ENCODE measurements at regions not wholly inside any gene's neighbourhood (a gene's known extent, or its start where the extent isn't known, plus 50 kb on each side); places are given as distances from the start of the nearest gene placed in this dataset.

DNA sequence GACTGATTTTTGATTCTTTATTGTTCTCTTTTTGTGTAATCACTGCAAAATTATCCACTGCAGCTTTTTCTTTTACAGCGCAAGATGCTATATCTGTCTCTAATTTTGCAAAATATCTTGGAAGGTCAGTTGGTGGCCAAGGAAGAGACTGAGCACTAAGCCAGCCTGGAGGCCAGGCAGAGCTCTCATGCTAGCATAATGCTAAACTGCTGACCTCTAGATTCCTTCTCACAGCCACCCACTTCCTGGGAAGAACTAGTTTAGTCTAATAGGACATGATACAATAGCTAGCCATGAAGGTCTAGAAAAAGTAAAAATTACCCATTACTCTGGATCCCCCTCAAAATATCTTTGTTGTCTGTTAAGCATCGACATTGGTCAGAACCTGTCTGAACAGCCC, 227.2 kb upstream of the ARHGAP20 start:
- no peaks in the 10 kb centered on the region for H3K27me3 Mint-ChIP-seq
- no peaks in the 10 kb centered on the region for H3K9me3 Mint-ChIP-seq
- no peaks in the 10 kb centered on the region for H3K4me1 Mint-ChIP-seq
- no peak overlapping the region for H3K4me3 Mint-ChIP-seq
- H3K36me3 Mint-ChIP-seq: no peaks in the 10 kb centered on the region
- no peak overlapping the region for H3K27ac Mint-ChIP-seq
- DNase-seq: no peak

DNA sequence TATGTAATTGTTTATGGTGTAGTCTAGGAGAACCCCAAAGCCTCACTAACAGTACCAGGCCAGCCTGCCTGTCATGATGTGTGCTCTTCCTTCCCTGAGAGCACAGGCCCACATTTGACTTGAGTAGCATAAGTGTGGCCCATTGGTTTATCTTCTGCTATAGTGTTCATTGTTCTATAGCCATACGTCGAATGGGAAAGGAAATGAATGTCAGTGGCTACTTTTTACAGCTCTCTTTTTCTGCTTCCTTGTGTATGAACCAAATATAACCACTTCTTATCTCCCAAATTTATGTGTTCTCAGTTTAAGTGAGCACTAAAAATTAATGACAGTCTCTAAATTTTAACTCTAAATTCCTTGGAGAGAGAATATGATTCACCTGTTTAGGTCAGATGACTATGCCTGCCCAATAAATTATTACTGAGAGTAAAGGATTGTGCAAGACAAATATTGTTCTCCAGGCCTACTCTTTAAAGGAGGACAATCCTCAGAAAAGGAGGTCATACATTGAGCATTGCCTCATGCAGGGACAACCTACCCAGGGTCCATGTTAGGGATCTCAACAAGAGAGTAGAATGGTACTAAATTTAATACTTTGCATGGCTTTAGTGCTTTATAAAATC, 222.9 kb upstream of the ARHGAP20 start:
- H3K4me1 Mint-ChIP-seq: no peaks in the 10 kb centered on the region
- H3K27ac Mint-ChIP-seq: no peak overlapping the region
- H3K36me3 Mint-ChIP-seq: no peaks in the 10 kb centered on the region
- DNase-seq: no peak
- H3K9me3 Mint-ChIP-seq: no peaks in the 10 kb centered on the region
- no peak overlapping the region for H3K4me3 Mint-ChIP-seq
- no peaks in the 10 kb centered on the region for H3K27me3 Mint-ChIP-seq

DNA sequence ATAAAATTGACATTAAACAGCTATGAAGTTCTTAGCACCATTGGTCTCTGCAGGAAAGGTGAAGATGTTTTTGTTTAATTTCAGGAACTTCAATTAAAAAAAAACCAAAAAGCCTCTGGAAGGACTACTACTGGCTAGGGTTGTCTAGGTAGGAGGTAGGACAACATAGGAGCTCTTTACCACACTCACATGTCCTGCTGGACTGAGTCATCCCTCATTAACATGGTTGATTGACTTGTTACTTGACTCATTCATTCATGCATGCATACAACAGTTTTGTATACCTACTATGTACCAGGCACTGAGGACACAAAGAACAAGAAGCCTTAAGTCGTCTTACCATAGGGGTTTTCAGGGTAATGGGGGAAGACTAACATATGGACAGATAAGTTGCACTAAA, 216.9 kb upstream of the ARHGAP20 start:
- no peaks in the 10 kb centered on the region for H3K4me1 Mint-ChIP-seq
- no peaks in the 10 kb centered on the region for H3K9me3 Mint-ChIP-seq
- H3K4me3 Mint-ChIP-seq: no peak overlapping the region
- H3K27ac Mint-ChIP-seq: no peak overlapping the region
- H3K36me3 Mint-ChIP-seq: no peaks in the 10 kb centered on the region
- no peaks in the 10 kb centered on the region for H3K27me3 Mint-ChIP-seq
- DNase-seq: no peak

DNA sequence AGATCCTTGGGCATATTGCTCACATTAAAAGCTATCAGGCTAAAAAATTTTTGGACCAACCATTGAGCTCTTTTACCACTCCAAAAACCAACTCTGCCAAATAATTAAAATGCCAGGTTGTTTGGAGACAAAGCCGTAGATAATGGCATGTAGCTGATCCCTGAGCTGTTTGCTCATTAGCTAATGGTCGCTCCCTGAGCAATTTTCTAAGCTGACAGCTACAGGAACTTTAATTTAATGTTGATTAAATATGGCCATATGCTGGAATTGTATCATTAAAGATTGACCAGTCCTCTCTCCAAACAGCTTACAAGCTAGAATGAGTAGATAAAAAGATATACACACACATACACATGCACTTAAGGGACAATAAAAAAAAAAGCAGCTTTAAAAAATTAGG, 216.2 kb upstream of the ARHGAP20 start:
- Mint-ChIP-seq H3K4me1 (no peaks in the 10 kb centered on the region), H3K9me3 (no peaks in the 10 kb centered on the region), H3K27me3 (no peaks in the 10 kb centered on the region), H3K4me3 (no peak overlapping the region), H3K36me3 (no peaks in the 10 kb centered on the region), H3K27ac (no peak overlapping the region)
- no peak for DNase-seq

DNA sequence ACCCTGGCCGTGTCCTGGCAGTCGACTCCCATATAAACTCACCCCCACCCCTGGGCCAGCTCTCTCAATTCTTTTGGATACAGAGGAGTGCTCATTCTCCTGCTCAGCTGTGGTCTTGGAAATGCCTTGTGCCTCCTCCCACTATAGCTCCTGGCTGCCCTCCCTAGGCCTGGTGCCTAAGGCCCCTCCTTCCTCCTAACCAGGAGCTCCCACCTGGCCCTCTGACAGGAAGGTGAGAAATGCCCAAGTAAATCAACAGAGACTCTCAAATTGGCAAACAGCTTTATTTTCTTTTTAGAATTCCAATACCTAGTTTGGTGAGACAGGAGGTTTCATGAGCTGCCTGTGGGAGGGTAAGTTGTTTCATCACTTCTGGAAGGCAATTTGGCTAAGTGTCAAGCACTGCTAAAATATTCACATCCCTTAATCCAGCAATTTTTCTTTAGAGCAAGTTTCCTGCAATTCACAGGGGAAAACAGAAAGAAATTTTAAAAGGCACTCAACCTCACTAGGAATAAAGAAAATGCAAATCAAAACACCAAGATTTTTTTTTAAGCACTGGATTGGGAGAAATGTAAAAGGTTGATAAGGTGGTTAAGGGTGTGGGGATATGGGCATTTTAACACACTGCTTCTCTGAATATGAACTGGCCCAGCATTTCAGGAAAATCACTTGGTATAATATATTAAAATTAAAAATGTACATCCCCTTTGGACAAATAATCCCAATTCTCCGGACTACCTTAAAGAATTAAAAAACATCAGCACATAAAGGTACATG, 209.7 kb upstream of the ARHGAP20 start:
- Mint-ChIP-seq H3K4me1 (peaks cover 3% of the 10 kb centered on the region), H3K4me3 (no peak overlapping the region), H3K27ac (no peak overlapping the region), H3K27me3 (no peaks in the 10 kb centered on the region), H3K9me3 (peaks cover 2% of the 10 kb centered on the region), H3K36me3 (no peaks in the 10 kb centered on the region)
- DNase-seq: no peak

DNA sequence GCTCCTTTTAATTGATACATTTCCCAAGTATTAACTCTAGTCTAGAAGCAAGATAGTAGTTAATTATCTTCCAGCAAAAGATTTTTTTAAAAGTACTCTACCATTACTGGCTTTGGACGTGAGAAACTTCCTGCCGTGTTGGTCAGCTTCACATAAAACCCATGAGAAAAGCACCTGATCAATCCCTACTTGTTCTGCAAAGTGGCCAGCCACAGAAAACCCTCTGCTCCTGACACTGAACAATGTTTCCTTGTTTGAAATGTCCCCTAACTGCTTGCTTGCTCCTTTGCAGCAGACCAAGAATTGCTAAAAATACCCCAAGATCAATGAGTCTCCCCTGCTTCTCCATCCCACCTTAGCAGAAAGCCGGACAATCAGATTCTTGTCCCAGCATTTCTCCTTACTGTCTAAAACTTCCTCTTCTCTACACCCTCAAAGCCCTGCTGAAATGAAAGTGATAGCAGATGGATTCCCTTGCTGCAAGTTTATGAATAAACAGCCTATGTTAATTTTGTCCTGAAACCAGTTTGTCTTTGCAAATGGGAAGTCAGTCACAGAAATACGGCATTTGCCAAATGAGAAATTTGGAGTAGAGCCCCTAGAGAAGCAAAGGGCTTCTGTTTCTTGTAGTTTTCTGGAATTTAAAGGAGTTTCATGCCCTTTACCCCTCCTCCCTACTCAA, 207.1 kb upstream of the ARHGAP20 start:
- peak overlapping the region; percentile 10 for H3K27ac Mint-ChIP-seq
- H3K36me3 Mint-ChIP-seq: no peaks in the 10 kb centered on the region
- DNase-seq: no peak
- H3K4me1 Mint-ChIP-seq: peaks cover 3% of the 10 kb centered on the region
- H3K9me3 Mint-ChIP-seq: peaks cover 7% of the 10 kb centered on the region
- no peak overlapping the region for H3K4me3 Mint-ChIP-seq
- no peaks in the 10 kb centered on the region for H3K27me3 Mint-ChIP-seq

DNA sequence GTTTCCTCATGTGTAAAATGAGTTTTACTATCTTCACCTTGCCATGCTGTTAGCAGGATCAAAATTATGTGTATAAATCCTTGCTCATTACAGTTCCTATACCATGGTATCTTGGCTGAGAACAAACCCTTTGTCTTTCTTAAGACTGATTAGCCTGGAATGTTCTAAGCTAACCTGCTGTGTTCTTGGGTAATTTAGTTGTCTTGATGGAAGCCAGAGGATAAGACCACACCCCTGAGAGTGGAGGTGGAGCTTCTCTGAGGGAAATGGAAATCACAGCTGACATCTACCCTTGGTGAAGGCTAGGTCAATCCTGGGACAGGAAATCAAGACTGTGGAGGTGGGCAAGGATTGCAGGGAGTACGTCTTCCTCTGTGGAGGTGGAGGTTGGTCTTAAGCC, 206.1 kb upstream of the ARHGAP20 start:
- DNase-seq: no peak
- H3K4me1 Mint-ChIP-seq: peaks cover 3% of the 10 kb centered on the region
- no peak overlapping the region for H3K27ac Mint-ChIP-seq
- no peak overlapping the region for H3K4me3 Mint-ChIP-seq
- no peaks in the 10 kb centered on the region for H3K27me3 Mint-ChIP-seq
- H3K9me3 Mint-ChIP-seq: peaks cover 7% of the 10 kb centered on the region
- no peaks in the 10 kb centered on the region for H3K36me3 Mint-ChIP-seq

DNA sequence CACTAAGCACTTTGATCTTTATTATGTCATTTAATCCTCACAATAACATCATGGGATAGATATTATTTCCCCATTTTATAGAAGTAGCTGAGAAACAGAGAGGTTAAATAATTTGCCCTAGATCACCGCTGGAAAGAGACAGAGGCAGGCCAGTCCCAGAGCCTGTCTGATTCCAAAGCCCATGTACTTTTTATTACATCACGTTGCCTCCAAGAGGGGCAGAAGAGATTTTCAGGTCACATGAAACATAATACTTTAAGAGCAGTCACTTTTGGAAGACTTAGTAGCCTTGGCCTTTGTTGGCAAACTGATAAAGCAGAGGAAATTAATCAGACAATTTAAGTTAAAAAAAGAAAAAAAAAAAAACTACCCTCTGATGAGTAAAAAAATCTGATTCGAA, 200.2 kb upstream of the ARHGAP20 start:
- peaks cover 4% of the 10 kb centered on the region for H3K36me3 Mint-ChIP-seq
- H3K9me3 Mint-ChIP-seq: peaks cover 9% of the 10 kb centered on the region
- no peak overlapping the region for H3K27ac Mint-ChIP-seq
- H3K4me1 Mint-ChIP-seq: peaks cover 16% of the 10 kb centered on the region
- peaks cover 4% of the 10 kb centered on the region for H3K27me3 Mint-ChIP-seq
- DNase-seq: no peak
- no peak overlapping the region for H3K4me3 Mint-ChIP-seq

DNA sequence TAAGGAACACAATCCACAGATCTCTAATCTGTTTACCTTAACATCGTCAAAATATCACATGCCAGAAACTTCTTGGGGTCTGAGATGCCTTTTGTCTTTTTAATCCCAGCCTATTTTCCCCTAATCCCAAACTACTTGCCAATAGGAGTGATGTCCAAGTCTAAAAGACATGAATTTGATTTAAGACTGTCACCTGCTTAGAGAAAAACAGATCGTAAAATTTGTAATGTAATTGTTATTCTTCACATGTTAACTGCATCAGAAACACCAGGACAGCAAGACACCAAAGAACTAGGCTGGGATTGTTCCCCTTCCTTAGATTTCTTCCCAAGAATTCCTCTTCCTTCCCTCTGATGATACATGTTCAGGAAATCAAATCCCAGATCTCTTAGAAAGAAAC, 198.1 kb upstream of the ARHGAP20 start:
- peaks cover 5% of the 10 kb centered on the region for H3K36me3 Mint-ChIP-seq
- DNase-seq: no peak
- no peak overlapping the region for H3K4me3 Mint-ChIP-seq
- peaks cover 18% of the 10 kb centered on the region for H3K4me1 Mint-ChIP-seq
- H3K9me3 Mint-ChIP-seq: peaks cover 9% of the 10 kb centered on the region
- H3K27me3 Mint-ChIP-seq: peaks cover 4% of the 10 kb centered on the region
- no peak overlapping the region for H3K27ac Mint-ChIP-seq

DNA sequence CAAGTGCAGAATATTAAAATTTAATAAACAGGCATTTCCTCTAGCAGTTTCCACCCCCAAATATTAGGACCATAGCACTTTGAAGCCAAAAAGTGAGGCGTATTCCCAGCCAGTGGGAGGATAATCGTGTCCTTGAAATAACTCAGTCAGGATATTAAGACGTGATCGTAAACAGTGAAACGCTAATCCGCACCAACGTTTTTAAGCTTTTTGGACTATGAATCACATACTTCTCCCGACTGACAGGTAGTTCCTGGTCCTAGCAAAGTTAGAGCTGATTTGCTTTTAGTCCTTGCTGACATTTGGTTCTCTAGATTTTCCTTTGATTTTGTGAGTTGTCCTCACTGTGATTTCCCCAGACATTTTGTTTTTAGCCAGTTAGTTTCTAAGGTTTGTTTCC, 197.1 kb upstream of the ARHGAP20 start:
- H3K9me3 Mint-ChIP-seq: peaks cover 5% of the 10 kb centered on the region
- H3K36me3 Mint-ChIP-seq: peaks cover 5% of the 10 kb centered on the region
- peaks cover 18% of the 10 kb centered on the region for H3K4me1 Mint-ChIP-seq
- no peak for DNase-seq
- H3K4me3 Mint-ChIP-seq: no peak overlapping the region
- H3K27ac Mint-ChIP-seq: no peak overlapping the region
- H3K27me3 Mint-ChIP-seq: peaks cover 4% of the 10 kb centered on the region

DNA sequence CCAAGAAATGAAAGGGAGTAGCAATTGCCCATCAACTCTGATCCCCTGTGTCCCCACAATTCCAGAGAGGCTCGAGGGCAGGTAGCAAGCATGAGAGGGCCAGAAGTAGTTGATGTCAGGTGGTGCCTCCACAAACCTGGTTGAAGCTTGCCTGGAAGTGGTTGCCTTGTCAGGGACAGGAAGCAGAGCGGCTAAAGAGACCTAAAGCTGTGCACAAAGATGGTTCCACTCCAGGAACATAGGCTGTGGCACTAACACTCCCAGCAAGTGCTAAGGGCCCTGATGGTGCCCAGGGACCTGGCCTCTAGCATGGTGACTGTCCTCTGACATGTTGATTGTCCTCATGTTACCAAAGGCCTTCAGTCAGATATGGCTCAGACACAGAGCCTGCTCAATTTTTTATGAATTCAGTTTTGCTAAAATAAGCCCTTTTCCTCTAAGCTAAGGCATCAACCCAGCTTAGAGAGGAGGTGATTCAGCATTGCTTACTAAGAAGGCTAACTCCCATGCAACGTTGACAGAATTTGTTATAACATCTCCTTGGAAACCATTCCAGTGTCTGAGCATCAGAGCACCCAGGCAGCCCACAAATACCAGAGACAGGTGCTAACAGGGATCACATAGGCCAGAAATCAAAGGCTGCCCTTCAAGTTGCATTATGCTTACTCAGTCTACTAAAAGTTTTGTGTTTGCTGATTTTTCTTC, 196.3 kb upstream of the ARHGAP20 start:
- H3K27me3 Mint-ChIP-seq: peaks cover 4% of the 10 kb centered on the region
- H3K27ac Mint-ChIP-seq: no peak overlapping the region
- H3K4me1 Mint-ChIP-seq: peaks cover 18% of the 10 kb centered on the region
- H3K4me3 Mint-ChIP-seq: no peak overlapping the region
- peaks cover 5% of the 10 kb centered on the region for H3K36me3 Mint-ChIP-seq
- peaks cover 5% of the 10 kb centered on the region for H3K9me3 Mint-ChIP-seq
- no peak for DNase-seq

DNA sequence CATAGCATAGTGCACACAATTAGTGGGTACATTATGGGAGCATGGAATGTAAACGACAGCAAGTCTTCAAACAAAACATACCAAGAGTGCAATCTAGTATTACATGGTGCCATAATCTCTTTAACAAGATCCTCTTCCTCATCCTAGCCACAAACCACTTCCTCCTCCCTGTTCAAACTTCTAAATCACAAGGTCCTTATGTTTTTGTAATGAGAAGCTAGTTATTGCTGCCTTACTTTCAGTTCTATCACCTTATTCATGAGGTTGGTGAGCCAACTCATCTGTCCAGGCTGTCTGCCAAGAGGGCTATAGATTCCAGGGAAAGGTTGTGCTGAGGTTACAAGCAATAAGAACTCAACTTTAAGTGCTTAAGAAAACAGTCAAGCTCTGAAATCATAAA, 195.4 kb upstream of the ARHGAP20 start:
- Mint-ChIP-seq H3K4me3 (no peak overlapping the region), H3K4me1 (peaks cover 18% of the 10 kb centered on the region), H3K27me3 (peaks cover 4% of the 10 kb centered on the region), H3K27ac (peak overlapping the region; percentile 46), H3K9me3 (peaks cover 5% of the 10 kb centered on the region), H3K36me3 (peaks cover 5% of the 10 kb centered on the region)
- DNase-seq: no peak

DNA sequence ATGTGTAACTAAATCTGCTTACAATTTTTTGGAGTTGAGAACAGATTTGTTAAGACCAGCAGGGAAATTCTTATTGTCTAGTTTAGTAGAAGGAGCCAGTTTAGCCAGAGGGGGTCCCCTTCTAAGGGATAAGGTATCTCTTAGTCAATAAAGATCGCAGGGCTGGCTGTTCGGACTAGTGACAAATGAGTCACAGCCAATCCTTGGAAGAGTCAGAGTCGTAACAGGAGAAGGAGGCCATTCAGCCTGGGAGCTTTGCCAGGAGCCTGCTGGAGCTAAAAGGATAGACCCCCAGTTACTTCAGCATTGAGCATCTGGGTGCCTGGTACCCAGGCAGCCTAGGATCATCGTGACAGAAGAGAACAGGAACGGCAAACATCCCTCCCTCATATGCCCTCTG, 191.6 kb upstream of the ARHGAP20 start:
- no peak overlapping the region for H3K4me3 Mint-ChIP-seq
- DNase-seq: no peak
- peaks cover 16% of the 10 kb centered on the region for H3K4me1 Mint-ChIP-seq
- peaks cover 5% of the 10 kb centered on the region for H3K9me3 Mint-ChIP-seq
- no peaks in the 10 kb centered on the region for H3K27me3 Mint-ChIP-seq
- H3K27ac Mint-ChIP-seq: no peak overlapping the region
- peaks cover 5% of the 10 kb centered on the region for H3K36me3 Mint-ChIP-seq

DNA sequence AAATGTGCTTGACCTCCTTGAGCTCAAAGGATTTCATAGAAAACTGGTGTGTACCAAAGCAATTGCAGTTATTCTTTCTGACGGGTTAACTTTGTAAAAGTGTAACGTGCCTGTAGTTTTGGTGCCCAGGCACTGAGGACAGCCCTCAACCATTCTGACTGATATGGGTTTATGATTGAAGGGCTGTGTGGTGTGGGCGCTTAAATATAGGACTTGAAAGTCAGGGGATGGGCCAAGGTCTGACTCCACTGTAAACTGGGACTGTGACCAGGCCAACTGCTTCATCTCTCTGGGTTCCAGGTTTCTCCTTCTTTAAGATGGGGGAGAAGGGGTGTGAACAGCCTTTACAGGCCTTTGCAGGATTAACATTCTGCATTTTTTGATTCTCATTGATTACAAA, 191.1 kb upstream of the ARHGAP20 start:
- no peaks in the 10 kb centered on the region for H3K27me3 Mint-ChIP-seq
- H3K4me1 Mint-ChIP-seq: peaks cover 11% of the 10 kb centered on the region
- H3K4me3 Mint-ChIP-seq: no peak overlapping the region
- peaks cover 5% of the 10 kb centered on the region for H3K36me3 Mint-ChIP-seq
- peaks cover 5% of the 10 kb centered on the region for H3K9me3 Mint-ChIP-seq
- H3K27ac Mint-ChIP-seq: no peak overlapping the region
- no peak for DNase-seq

DNA sequence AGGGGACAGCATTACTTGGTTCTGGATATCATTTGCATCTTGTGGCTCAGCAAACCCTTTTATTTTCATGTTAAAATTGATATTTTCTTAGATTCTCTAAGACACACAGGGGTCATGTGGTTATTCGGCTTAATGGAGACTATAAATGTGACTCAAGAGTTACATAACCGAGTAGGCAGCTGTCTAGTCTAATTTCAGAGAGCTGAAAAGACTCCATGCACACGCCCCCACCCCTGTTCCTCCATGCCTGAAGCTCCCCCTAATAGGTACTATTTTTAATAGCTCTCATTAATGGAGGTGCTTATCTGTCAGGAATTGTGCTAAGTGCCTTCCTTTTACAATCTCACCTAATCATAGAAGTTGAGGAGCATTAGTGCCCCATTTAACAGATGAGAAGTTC, 189.2 kb upstream of the ARHGAP20 start:
- Mint-ChIP-seq H3K27me3 (no peaks in the 10 kb centered on the region), H3K4me3 (no peak overlapping the region), H3K4me1 (no peaks in the 10 kb centered on the region), H3K36me3 (no peaks in the 10 kb centered on the region), H3K27ac (no peak overlapping the region), H3K9me3 (peaks cover 2% of the 10 kb centered on the region)
- DNase-seq: no peak
